NCI-H748 (cell line): ENCODE measurements at regions not wholly inside any gene's neighbourhood (a gene's known extent, or its start where the extent isn't known, plus 50 kb on each side); places are given as distances from the start of the nearest gene placed in this dataset.

Experiments used
- DNase-seq: peaks from one replicate; lab custom pipeline; 2025; ENCODE audit not compliant: unreplicated experiment; lab: John Stamatoyannopoulos, UW

GRCh38 chrX:149161435-149162088, 343.5 kb downstream of the IDS start:
- no peak for DNase-seq

- DNase-seq: no peak
Measured at GRCh38 chrX:149157976-149158375, 347.1 kb downstream of the IDS start.

- no peak for DNase-seq
Measured at GRCh38 chrX:149152941-149153340, 352.2 kb downstream of the IDS start.

- no peak for DNase-seq
Measured at GRCh38 chrX:149151805-149152757, 353.0 kb downstream of the IDS start.

GRCh38 chrX:149145845-149146285, 359.2 kb downstream of the IDS start:
- no peak for DNase-seq

- DNase-seq: no peak
Measured at GRCh38 chrX:149131774-149132173, 373.3 kb downstream of the IDS start.

GRCh38 chrX:149129767-149130166, 375.3 kb downstream of the IDS start:
- no peak for DNase-seq

- no peak for DNase-seq
Measured at GRCh38 chrX:149124526-149125108, 380.5 kb downstream of the IDS start.

- DNase-seq: no peak
Measured at GRCh38 chrX:149121206-149121920, 383.7 kb downstream of the IDS start.

- DNase-seq: no peak
Measured at GRCh38 chrX:149120459-149120858, 384.6 kb downstream of the IDS start.

- DNase-seq: no peak
Measured at GRCh38 chrX:149114874-149115273, 390.2 kb downstream of the IDS start.

- DNase-seq: no peak
Measured at GRCh38 chrX:149114001-149114400, 391.1 kb downstream of the IDS start.

GRCh38 chrX:149097786-149098185, 407.3 kb downstream of the IDS start:
- no peak for DNase-seq

GRCh38 chrX:149092179-149092578, 412.9 kb downstream of the IDS start:
- DNase-seq: no peak

- DNase-seq: no peak
Measured at GRCh38 chrX:149079805-149080406, 425.2 kb downstream of the IDS start.

GRCh38 chrX:149074398-149074797, 430.7 kb downstream of the IDS start:
- DNase-seq: no peak

- DNase-seq: no peak
Measured at GRCh38 chrX:149073479-149073878, 431.6 kb downstream of the IDS start.

GRCh38 chrX:149069899-149070298, 435.2 kb downstream of the IDS start:
- DNase-seq: no peak

- DNase-seq: no peak
Measured at GRCh38 chrX:149060921-149061320, 444.2 kb downstream of the IDS start.
